Kidney epithelial cell (primary cell): ENCODE measurements at regions not wholly inside any gene's neighbourhood (a gene's known extent, or its start where the extent isn't known, plus 50 kb on each side); places are given as distances from the start of the nearest gene placed in this dataset.

Source experiments
- DNase-seq: peaks from one replicate; pipeline ENCODE4 v3.0.0-alpha.2; 2010; ENCODE audit warnings: low read depth
- H3K27me3 ChIP-seq: 2 replicates; pipeline ENCODE4 v1.6.0; 2011; ENCODE audit warnings: low read length; ENCODE audit not compliant: control insufficient read depth, insufficient read depth
- H3K36me3 ChIP-seq: 2 replicates; pipeline ENCODE4 v1.5.1; 2011; ENCODE audit warnings: low read length; ENCODE audit not compliant: control insufficient read depth, insufficient read depth
- H3K4me3 ChIP-seq: 2 replicates; pipeline ENCODE4 v1.5.1; 2011; ENCODE audit warnings: low read depth, mild to moderate bottlenecking, control low read depth, low read length
- CTCF ChIP-seq: IDR thresholded peaks from 2 replicates; pipeline ENCODE4 v1.5.1; 2011; ENCODE audit warnings: mild to moderate bottlenecking, moderate library complexity, low read length, control low read depth, inconsistent platforms; ENCODE audit not compliant: insufficient read depth, poor library complexity, severe bottlenecking

DNA sequence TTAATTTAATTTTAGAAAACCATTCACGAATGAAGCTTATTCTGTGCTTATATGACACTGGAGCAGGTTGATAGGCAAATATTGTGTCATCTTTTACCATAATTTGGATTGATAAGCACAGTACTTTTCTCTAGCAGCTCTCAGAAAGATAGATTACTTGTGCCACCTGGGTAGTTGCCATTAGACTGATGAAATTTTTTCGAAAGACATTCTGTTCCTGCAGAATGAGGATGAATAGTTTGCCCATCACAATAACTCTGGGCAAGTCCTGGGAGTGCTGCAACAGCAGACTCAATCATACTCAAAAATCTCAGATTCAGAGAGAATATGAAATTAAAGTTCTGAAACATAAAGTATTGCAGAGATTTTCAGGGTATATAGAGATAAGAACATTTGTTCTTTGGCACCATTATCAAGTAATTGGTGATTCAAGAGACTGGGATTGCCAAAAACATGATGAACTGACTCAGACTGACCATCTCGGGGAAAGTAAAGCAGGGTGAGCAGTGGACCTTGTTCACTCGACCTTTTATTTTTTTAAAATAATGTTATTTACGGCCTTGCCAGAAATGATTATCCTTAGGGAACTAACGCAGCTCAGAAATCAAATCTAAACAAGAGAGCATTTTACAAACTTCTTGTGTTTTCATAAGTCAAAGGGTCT lies 65.8 kb upstream of the PTCHD4 start:
- H3K27me3 ChIP-seq, result no peaks in the 10 kb centered on the region
- no peak for TF ChIP-seq CTCF
- no peak overlapping the region for H3K4me3 ChIP-seq
- DNase-seq, result no peak
- H3K36me3 ChIP-seq, result no peaks in the 10 kb centered on the region

GRCh38 chr6:48169635-48170034 lies 58.6 kb upstream of the PTCHD4 start:
- no peaks in the 10 kb centered on the region for H3K36me3 ChIP-seq
- no peak for TF ChIP-seq CTCF
- no peak for DNase-seq
- H3K4me3 ChIP-seq, result no peak overlapping the region
- no peaks in the 10 kb centered on the region for H3K27me3 ChIP-seq
